ENCODE measurements at regions not wholly inside any gene's neighbourhood (a gene's known extent, or its start where the extent isn't known, plus 50 kb on each side); places are given as distances from the start of the nearest gene placed in this dataset.

GRCh38 chr2:193371200-193371599, 1176.5 kb upstream of the TMEFF2 start:
- TF ChIP-seq YY1 (IDR thresholded peaks at IDR 0.05; ENCODE audit: low read depth, low read length) (no peak), ESRRA (IDR thresholded peaks at IDR 0.05; ENCODE audit: low read length) (no peak)

All from GM12878 (cell line).